DND-41 (cell line): ENCODE measurements at regions not wholly inside any gene's neighbourhood (a gene's known extent, or its start where the extent isn't known, plus 50 kb on each side); places are given as distances from the start of the nearest gene placed in this dataset.

Source experiments
- EZH2 ChIP-seq: IDR thresholded peaks from 3 replicates; pipeline ENCODE4 v1.6.1; 2012; ENCODE audit warnings: borderline replicate concordance, low read depth, mild to moderate bottlenecking, moderate library complexity, low read length, inconsistent platforms; ENCODE audit not compliant: severe bottlenecking
- TF ChIP-seq, protein P1 (sequence below): IDR thresholded peaks from 2 replicates; pipeline ENCODE4 v1.5.1; 2012; ENCODE audit warnings: borderline replicate concordance, low read length, moderate library complexity, mild to moderate bottlenecking; ENCODE audit not compliant: poor library complexity, severe bottlenecking; ENCODE audit errors: extremely low read depth

GRCh38 chr10:84077768-84078167 is 61.5 kb upstream of the GHITM start:
- TF ChIP-seq, protein P1, sequence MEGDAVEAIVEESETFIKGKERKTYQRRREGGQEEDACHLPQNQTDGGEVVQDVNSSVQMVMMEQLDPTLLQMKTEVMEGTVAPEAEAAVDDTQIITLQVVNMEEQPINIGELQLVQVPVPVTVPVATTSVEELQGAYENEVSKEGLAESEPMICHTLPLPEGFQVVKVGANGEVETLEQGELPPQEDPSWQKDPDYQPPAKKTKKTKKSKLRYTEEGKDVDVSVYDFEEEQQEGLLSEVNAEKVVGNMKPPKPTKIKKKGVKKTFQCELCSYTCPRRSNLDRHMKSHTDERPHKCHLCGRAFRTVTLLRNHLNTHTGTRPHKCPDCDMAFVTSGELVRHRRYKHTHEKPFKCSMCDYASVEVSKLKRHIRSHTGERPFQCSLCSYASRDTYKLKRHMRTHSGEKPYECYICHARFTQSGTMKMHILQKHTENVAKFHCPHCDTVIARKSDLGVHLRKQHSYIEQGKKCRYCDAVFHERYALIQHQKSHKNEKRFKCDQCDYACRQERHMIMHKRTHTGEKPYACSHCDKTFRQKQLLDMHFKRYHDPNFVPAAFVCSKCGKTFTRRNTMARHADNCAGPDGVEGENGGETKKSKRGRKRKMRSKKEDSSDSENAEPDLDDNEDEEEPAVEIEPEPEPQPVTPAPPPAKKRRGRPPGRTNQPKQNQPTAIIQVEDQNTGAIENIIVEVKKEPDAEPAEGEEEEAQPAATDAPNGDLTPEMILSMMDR: no peak
- TF ChIP-seq EZH2: no peak
